DND-41 (cell line): ENCODE measurements at regions not wholly inside any gene's neighbourhood (a gene's known extent, or its start where the extent isn't known, plus 50 kb on each side); places are given as distances from the start of the nearest gene placed in this dataset.

Experiments
- CTCF ChIP-seq: IDR thresholded peaks from 2 replicates; pipeline ENCODE4 v1.5.1; 2012; ENCODE audit warnings: borderline replicate concordance, low read length, moderate library complexity, mild to moderate bottlenecking; ENCODE audit not compliant: poor library complexity, severe bottlenecking; ENCODE audit errors: extremely low read depth
- EZH2 ChIP-seq: IDR thresholded peaks from 3 replicates; pipeline ENCODE4 v1.6.1; 2012; ENCODE audit warnings: borderline replicate concordance, low read depth, mild to moderate bottlenecking, moderate library complexity, low read length, inconsistent platforms; ENCODE audit not compliant: severe bottlenecking

- TF ChIP-seq EZH2, result no peak
- TF ChIP-seq CTCF, result no peak
These were observed 62.8 kb upstream of the GRIN2A start for GRCh38 chr16:10245002-10245401.
